ENCODE measurements at regions not wholly inside any gene's neighbourhood (a gene's known extent, or its start where the extent isn't known, plus 50 kb on each side); places are given as distances from the start of the nearest gene placed in this dataset.

DNA sequence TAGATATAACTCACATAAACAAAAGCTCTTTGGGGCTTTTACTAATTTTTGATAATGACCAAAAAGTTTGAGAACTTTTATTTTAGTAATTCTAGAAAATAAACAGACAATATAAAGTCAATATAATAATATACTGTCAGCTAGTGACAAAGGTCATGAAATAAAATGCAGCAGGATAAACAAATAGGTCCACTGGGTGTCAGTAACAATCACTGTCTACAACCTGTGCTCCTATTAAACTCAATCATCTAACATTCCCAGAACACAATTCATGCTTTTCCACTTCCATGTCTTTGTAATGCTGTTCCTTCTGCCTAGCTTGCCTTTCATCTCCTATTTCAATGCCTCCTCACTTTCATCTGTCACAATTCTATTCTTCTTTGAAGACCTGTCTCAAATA lies 186.1 kb downstream of the GIPC2 start:
- Histone ChIP-seq H3K4me1 (ENCODE audit: control insufficient read depth, low read length) (no peaks in the 10 kb centered on the region), H3K9me2 (replicated peaks; ENCODE audit: control insufficient read depth, low read length) (no peaks in the 10 kb centered on the region), H3K79me2 (ENCODE audit: control insufficient read depth, low read length) (no peaks in the 10 kb centered on the region), H3K27me3 (ENCODE audit: control insufficient read depth, low read length) (no peaks in the 10 kb centered on the region), H3K27ac (ENCODE audit: low read depth, low read length) (no peak overlapping the region), H3K36me3 (ENCODE audit: control insufficient read depth, low read length) (no peaks in the 10 kb centered on the region), H3K4me3 (ENCODE audit: low read length) (no peak overlapping the region), H4K20me1 (ENCODE audit: control insufficient read depth, insufficient read depth, low read depth, low read length) (no peaks in the 10 kb centered on the region), H3F3A (ENCODE audit: control insufficient read depth, insufficient read depth) (no peaks in the 10 kb centered on the region), H3K4me2 (ENCODE audit: low read length) (no peak overlapping the region), H3K9me3 (ENCODE audit: control insufficient read depth, insufficient read depth, low read length) (no peaks in the 10 kb centered on the region)
- no peak for TF ChIP-seq EZH2phosphoT487 (IDR thresholded peaks at IDR 0.05; ENCODE audit: borderline replicate concordance, low read length)
- TF ChIP-seq, protein P1, sequence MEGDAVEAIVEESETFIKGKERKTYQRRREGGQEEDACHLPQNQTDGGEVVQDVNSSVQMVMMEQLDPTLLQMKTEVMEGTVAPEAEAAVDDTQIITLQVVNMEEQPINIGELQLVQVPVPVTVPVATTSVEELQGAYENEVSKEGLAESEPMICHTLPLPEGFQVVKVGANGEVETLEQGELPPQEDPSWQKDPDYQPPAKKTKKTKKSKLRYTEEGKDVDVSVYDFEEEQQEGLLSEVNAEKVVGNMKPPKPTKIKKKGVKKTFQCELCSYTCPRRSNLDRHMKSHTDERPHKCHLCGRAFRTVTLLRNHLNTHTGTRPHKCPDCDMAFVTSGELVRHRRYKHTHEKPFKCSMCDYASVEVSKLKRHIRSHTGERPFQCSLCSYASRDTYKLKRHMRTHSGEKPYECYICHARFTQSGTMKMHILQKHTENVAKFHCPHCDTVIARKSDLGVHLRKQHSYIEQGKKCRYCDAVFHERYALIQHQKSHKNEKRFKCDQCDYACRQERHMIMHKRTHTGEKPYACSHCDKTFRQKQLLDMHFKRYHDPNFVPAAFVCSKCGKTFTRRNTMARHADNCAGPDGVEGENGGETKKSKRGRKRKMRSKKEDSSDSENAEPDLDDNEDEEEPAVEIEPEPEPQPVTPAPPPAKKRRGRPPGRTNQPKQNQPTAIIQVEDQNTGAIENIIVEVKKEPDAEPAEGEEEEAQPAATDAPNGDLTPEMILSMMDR (IDR thresholded peaks at IDR 0.05; ENCODE audit: low read depth, low read length, poor library complexity, severe bottlenecking), result no peak

DNA sequence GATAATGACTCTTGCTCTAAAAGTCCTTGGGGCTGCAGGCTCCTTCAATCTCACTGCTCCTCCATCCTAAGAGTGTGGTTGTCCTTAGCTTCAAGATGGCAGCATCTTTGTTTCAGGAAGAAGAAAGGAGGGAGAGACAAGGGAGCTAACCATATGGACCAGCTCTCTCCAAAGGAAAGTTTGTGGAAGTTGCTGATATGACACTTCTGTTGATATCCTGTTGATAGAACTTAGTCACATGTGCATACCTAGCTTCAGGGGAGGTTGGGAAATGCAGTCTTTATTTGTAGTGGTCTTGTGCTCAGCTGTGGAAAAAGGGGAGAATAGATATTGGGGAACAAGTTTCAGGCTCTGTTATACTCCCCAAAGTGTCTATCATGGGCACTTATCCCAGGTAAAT lies 186.9 kb downstream of the GIPC2 start:
- Histone ChIP-seq H3K27me3 (ENCODE audit: control insufficient read depth, low read length) (no peaks in the 10 kb centered on the region), H3K9me2 (replicated peaks; ENCODE audit: control insufficient read depth, low read length) (no peaks in the 10 kb centered on the region), H4K20me1 (ENCODE audit: control insufficient read depth, insufficient read depth, low read depth, low read length) (no peaks in the 10 kb centered on the region), H3K27ac (ENCODE audit: low read depth, low read length) (no peak overlapping the region), H3K4me1 (ENCODE audit: control insufficient read depth, low read length) (no peaks in the 10 kb centered on the region), H3K79me2 (ENCODE audit: control insufficient read depth, low read length) (no peaks in the 10 kb centered on the region), H3K4me2 (ENCODE audit: low read length) (no peak overlapping the region), H3K4me3 (ENCODE audit: low read length) (no peak overlapping the region), H3K9me3 (ENCODE audit: control insufficient read depth, insufficient read depth, low read length) (no peaks in the 10 kb centered on the region), H3F3A (ENCODE audit: control insufficient read depth, insufficient read depth) (no peaks in the 10 kb centered on the region), H3K36me3 (ENCODE audit: control insufficient read depth, low read length) (no peaks in the 10 kb centered on the region)
- TF ChIP-seq, protein P1 (IDR thresholded peaks at IDR 0.05; ENCODE audit: low read depth, low read length, poor library complexity, severe bottlenecking), result no peak
- TF ChIP-seq EZH2phosphoT487 (IDR thresholded peaks at IDR 0.05; ENCODE audit: borderline replicate concordance, low read length), result no peak

DNA sequence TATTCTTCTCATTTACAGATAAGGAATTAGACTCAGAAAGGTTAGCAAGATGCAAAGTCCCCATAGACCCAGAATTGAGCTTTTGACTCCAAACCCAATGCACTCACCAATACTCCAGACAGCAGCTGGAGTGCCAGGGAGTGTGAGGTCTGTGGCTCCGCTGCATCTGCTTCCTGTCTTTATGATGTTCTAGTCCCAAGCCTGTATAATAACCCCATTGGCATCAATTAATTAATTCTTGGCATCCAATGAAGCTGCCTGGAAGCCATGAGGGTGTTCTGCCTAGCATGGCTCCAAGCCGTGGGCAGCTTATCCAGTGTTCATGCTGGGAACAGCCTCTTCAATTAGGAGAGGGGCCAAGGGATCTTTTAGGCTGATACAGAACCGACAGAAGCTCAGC lies 188.7 kb downstream of the GIPC2 start:
- Histone ChIP-seq H3K4me1 (ENCODE audit: control insufficient read depth, low read length) (no peaks in the 10 kb centered on the region), H3K36me3 (ENCODE audit: control insufficient read depth, low read length) (no peaks in the 10 kb centered on the region), H3K4me2 (ENCODE audit: low read length) (no peak overlapping the region), H3K79me2 (ENCODE audit: control insufficient read depth, low read length) (no peaks in the 10 kb centered on the region), H3K27me3 (ENCODE audit: control insufficient read depth, low read length) (no peaks in the 10 kb centered on the region), H3K9me3 (ENCODE audit: control insufficient read depth, insufficient read depth, low read length) (no peaks in the 10 kb centered on the region), H3K4me3 (ENCODE audit: low read length) (no peak overlapping the region), H4K20me1 (ENCODE audit: control insufficient read depth, insufficient read depth, low read depth, low read length) (no peaks in the 10 kb centered on the region), H3K27ac (ENCODE audit: low read depth, low read length) (no peak overlapping the region), H3K9me2 (replicated peaks; ENCODE audit: control insufficient read depth, low read length) (no peaks in the 10 kb centered on the region), H3F3A (ENCODE audit: control insufficient read depth, insufficient read depth) (no peaks in the 10 kb centered on the region)
- TF ChIP-seq, protein P1 (IDR thresholded peaks at IDR 0.05; ENCODE audit: low read depth, low read length, poor library complexity, severe bottlenecking), result no peak
- TF ChIP-seq EZH2phosphoT487 (IDR thresholded peaks at IDR 0.05; ENCODE audit: borderline replicate concordance, low read length), result no peak

DNA sequence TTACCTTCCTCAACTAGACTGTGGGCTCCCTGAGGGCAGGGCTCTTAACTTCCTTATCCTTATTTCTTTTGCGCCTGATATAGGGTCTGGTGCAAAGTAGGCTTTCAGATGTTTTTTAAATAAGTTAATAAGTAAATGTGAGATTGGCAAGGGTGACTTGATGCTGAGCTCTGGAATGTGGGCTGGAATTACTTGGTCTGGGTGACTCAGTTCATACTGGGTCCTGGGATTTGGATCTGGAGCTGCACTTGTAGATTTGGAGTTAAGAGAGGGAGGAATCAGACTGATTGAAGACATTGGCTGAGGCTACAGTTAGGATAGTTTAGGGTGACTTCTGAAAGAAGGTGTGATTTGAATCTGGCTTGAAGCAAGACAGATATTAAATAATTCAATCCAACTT lies 190.9 kb downstream of the GIPC2 start:
- H3K9me2 ChIP-seq (replicated peaks; ENCODE audit: control insufficient read depth, low read length), result no peaks in the 10 kb centered on the region
- H3K9me3 ChIP-seq (ENCODE audit: control insufficient read depth, insufficient read depth, low read length), result no peaks in the 10 kb centered on the region
- TF ChIP-seq EZH2phosphoT487 (IDR thresholded peaks at IDR 0.05; ENCODE audit: borderline replicate concordance, low read length), result no peak
- TF ChIP-seq, protein P1 (IDR thresholded peaks at IDR 0.05; ENCODE audit: low read depth, low read length, poor library complexity, severe bottlenecking), result no peak
- no peak overlapping the region for H3K27ac ChIP-seq (ENCODE audit: low read depth, low read length)
- H3K4me1 ChIP-seq (ENCODE audit: control insufficient read depth, low read length), result no peaks in the 10 kb centered on the region
- no peaks in the 10 kb centered on the region for H3K27me3 ChIP-seq (ENCODE audit: control insufficient read depth, low read length)
- no peak overlapping the region for H3K4me3 ChIP-seq (ENCODE audit: low read length)
- no peaks in the 10 kb centered on the region for H4K20me1 ChIP-seq (ENCODE audit: control insufficient read depth, insufficient read depth, low read depth, low read length)
- H3K36me3 ChIP-seq (ENCODE audit: control insufficient read depth, low read length), result no peaks in the 10 kb centered on the region
- no peak overlapping the region for H3K4me2 ChIP-seq (ENCODE audit: low read length)
- no peaks in the 10 kb centered on the region for H3K79me2 ChIP-seq (ENCODE audit: control insufficient read depth, low read length)
- no peaks in the 10 kb centered on the region for H3F3A ChIP-seq (ENCODE audit: control insufficient read depth, insufficient read depth)
